ENCODE measurements at regions not wholly inside any gene's neighbourhood (a gene's known extent, or its start where the extent isn't known, plus 50 kb on each side); places are given as distances from the start of the nearest gene placed in this dataset.
"Not testable (repeated sequence)": the region's sequence is repeated elsewhere in the genome, so short reads cannot be mapped to it uniquely, and the experiment has no call there.

- no peak for DNase-seq
These were observed 140.9 kb downstream of the MZT1 start for GRCh38 chr13:72586518-72586917.

GRCh38 chr13:72585254-72585653, 142.2 kb downstream of the MZT1 start:
- no peak for DNase-seq

- DNase-seq: no peak
These were observed 156.2 kb downstream of the MZT1 start for GRCh38 chr13:72571191-72571590.

GRCh38 chr13:72570019-72570418, 157.4 kb downstream of the MZT1 start:
- DNase-seq: no peak

GRCh38 chr13:72567566-72567965, 159.9 kb downstream of the MZT1 start:
- DNase-seq: no peak

GRCh38 chr13:72566526-72566925, 160.9 kb downstream of the MZT1 start:
- no peak for DNase-seq

- DNase-seq: peak in 1 of 58 donors; percentile 5
These were observed 161.5 kb downstream of the MZT1 start for GRCh38 chr13:72565893-72566292.

- no peak for DNase-seq
These were observed 164.7 kb downstream of the MZT1 start for GRCh38 chr13:72562686-72563085.

- DNase-seq: no peak
These were observed 165.6 kb downstream of the MZT1 start for GRCh38 chr13:72561791-72562190.

GRCh38 chr13:72559716-72560115, 167.7 kb downstream of the MZT1 start:
- DNase-seq: no peak

GRCh38 chr13:72556945-72557344, 170.5 kb downstream of the MZT1 start:
- DNase-seq: no peak

GRCh38 chr13:72555601-72556000, 171.8 kb downstream of the MZT1 start:
- DNase-seq: no peak

- no peak for DNase-seq
These were observed 174.7 kb downstream of the MZT1 start for GRCh38 chr13:72552731-72553130.

- DNase-seq: not testable (repeated sequence)
These were observed 181.5 kb downstream of the MZT1 start for GRCh38 chr13:72545895-72546294.

GRCh38 chr13:72545030-72545719, 182.3 kb downstream of the MZT1 start:
- DNase-seq: no peak

GRCh38 chr13:72544042-72544441, 183.4 kb downstream of the MZT1 start:
- no peak for DNase-seq

- no peak for DNase-seq
These were observed 185.2 kb downstream of the MZT1 start for GRCh38 chr13:72542241-72542640.

GRCh38 chr13:72541674-72542073, 185.8 kb downstream of the MZT1 start:
- DNase-seq: no peak

- no peak for DNase-seq
These were observed 186.5 kb downstream of the MZT1 start for GRCh38 chr13:72540881-72541280.

GRCh38 chr13:72539925-72540324, 187.5 kb downstream of the MZT1 start:
- no peak for DNase-seq

GRCh38 chr13:72537782-72538181, 189.6 kb downstream of the MZT1 start:
- no peak for DNase-seq

- no peak for DNase-seq
These were observed 190.0 kb downstream of the MZT1 start for GRCh38 chr13:72537395-72537780.

- DNase-seq: peak in 1 of 58 donors; percentile 27
These were observed 190.6 kb downstream of the MZT1 start for GRCh38 chr13:72536714-72537394.
